BJ (cell line): ENCODE measurements at regions not wholly inside any gene's neighbourhood (a gene's known extent, or its start where the extent isn't known, plus 50 kb on each side); places are given as distances from the start of the nearest gene placed in this dataset.

ENCODE experiments used
- CTCF ChIA-PET: fragments of 350-600 bp; formaldehyde crosslinking; extraction: SDS; loops from one replicate; lab custom pipeline; 2021; ENCODE audit warnings: antibody characterized with exemption, inconsistent platforms; lab: Yijun Ruan, JAX
- POLR2A ChIA-PET: fragments of 300-600 bp; sonication (Branson Sonifier 250); formaldehyde crosslinking; extraction: SDS; loops from one replicate; lab custom pipeline; 2021; ENCODE audit warnings: antibody characterized with exemption; lab: Charles Lee
- DNase-seq: peaks from one replicate; pipeline ENCODE4 v3.0.0-alpha.2; 2011; ENCODE audit warnings: low read depth
- H3K27me3 ChIP-seq: 2 replicates; pipeline ENCODE4 v1.6.0; 2011; ENCODE audit warnings: low read length; ENCODE audit not compliant: control insufficient read depth, insufficient read depth
- H3K36me3 ChIP-seq: 2 replicates; pipeline ENCODE4 v1.5.1; 2011; ENCODE audit warnings: low read length; ENCODE audit not compliant: control insufficient read depth, insufficient read depth
- H3K4me3 ChIP-seq: 2 replicates; pipeline ENCODE4 v1.5.1; 2011; ENCODE audit warnings: low read depth, mild to moderate bottlenecking, control low read depth, low read length
- CTCF ChIP-seq: IDR thresholded peaks from 2 replicates; pipeline ENCODE4 v1.5.1; 2011; ENCODE audit warnings: low read depth, mild to moderate bottlenecking, control low read depth, inconsistent platforms, low read length, moderate library complexity; ENCODE audit not compliant: insufficient read depth

- no peak for TF ChIP-seq CTCF
- H3K27me3 ChIP-seq: no peaks in the 10 kb centered on the region
- no peaks in the 10 kb centered on the region for H3K36me3 ChIP-seq
- POLR2A ChIA-PET: no interaction called here
- CTCF ChIA-PET: no interaction called here
- no peak for DNase-seq
- no peak overlapping the region for H3K4me3 ChIP-seq
Observed at GRCh38 chr6:9089724-9090123, 654.4 kb upstream of the SLC35B3 start.

GRCh38 chr6:9087470-9087869 lies 652.1 kb upstream of the SLC35B3 start:
- DNase-seq: no peak
- Histone ChIP-seq H3K27me3 (no peaks in the 10 kb centered on the region), H3K36me3 (no peaks in the 10 kb centered on the region), H3K4me3 (no peak overlapping the region)
- ChIA-PET CTCF (no interaction called here), POLR2A (no interaction called here)
- no peak for TF ChIP-seq CTCF

- H3K27me3 ChIP-seq: no peaks in the 10 kb centered on the region
- no peak overlapping the region for H3K4me3 ChIP-seq
- ChIA-PET CTCF (interaction anchor here (0.6 to 1.4 kb wide), 2 partner anchors 12 to 89 kb away, joined by 3 to 4 read pairs; no protein-coding TSS in a partner anchor), POLR2A (no interaction called here)
- no peak for TF ChIP-seq CTCF
- peak; percentile 83 for DNase-seq
- no peaks in the 10 kb centered on the region for H3K36me3 ChIP-seq
Observed at GRCh38 chr6:9086331-9086730, 651.0 kb upstream of the SLC35B3 start.

GRCh38 chr6:9085709-9086070 lies 650.3 kb upstream of the SLC35B3 start:
- Histone ChIP-seq H3K4me3 (no peak overlapping the region), H3K27me3 (no peaks in the 10 kb centered on the region), H3K36me3 (no peaks in the 10 kb centered on the region)
- no peak for DNase-seq
- CTCF ChIA-PET: interaction anchor here (1.4 kb wide), 1 partner anchor 13 kb away, joined by 4 read pairs; no protein-coding TSS in a partner anchor
- POLR2A ChIA-PET: no interaction called here
- no peak for TF ChIP-seq CTCF

GRCh38 chr6:9085054-9085708 lies 649.8 kb upstream of the SLC35B3 start:
- Histone ChIP-seq H3K4me3 (no peak overlapping the region), H3K27me3 (no peaks in the 10 kb centered on the region), H3K36me3 (no peaks in the 10 kb centered on the region)
- CTCF ChIA-PET: no interaction called here
- no peak for TF ChIP-seq CTCF
- POLR2A ChIA-PET: no interaction called here
- no peak for DNase-seq
